ENCODE measurements at regions not wholly inside any gene's neighbourhood (a gene's known extent, or its start where the extent isn't known, plus 50 kb on each side); places are given as distances from the start of the nearest gene placed in this dataset.

- H4K8ac ChIP-seq (ENCODE audit: low read depth in 2 of 2, low read length in 2 of 2), result no peak overlapping the region
- ChIA-PET CTCF (no interaction called here), POLR2A (ENCODE audit: unreplicated experiment) (no interaction called here)
- no peak overlapping the region for H2AK9ac ChIP-seq (replicated peaks; ENCODE audit: low read depth, low read length, poor library complexity)
- WGBS, 2 experiments (ENCODE audit: extremely low coverage in 2 of 2, insufficient read length in 1 of 2), result no CpG with 5 or more reads among the region's 1 CpG
- H3K4me1 ChIP-seq (ENCODE audit: control insufficient read depth, insufficient read depth, low read length), result peaks cover 4% of the 10 kb centered on the region
- no peak overlapping the region for H2BK15ac ChIP-seq (ENCODE audit: low read depth, low read length)
- no peak overlapping the region for H2BK5ac ChIP-seq (ENCODE audit: low read depth, low read length, poor library complexity, severe bottlenecking)
- TF ChIP-seq RFX5 (IDR thresholded peaks at IDR 0.05; ENCODE audit: low read depth, low read length) (no peak), MAFK (IDR thresholded peaks at IDR 0.05; ENCODE audit: low read depth, low read length) (no peak), MAZ (IDR thresholded peaks at IDR 0.05; ENCODE audit: borderline replicate concordance, low read depth, low read length) (no peak), NFE2L2 (IDR thresholded peaks at IDR 0.05; ENCODE audit: low read depth, low read length) (no peak), ELK1 (IDR thresholded peaks at IDR 0.05; ENCODE audit: borderline replicate concordance, low read depth, low read length) (no peak), RAD21 (IDR thresholded peaks at IDR 0.05; ENCODE audit: low read length) (no peak), USF2 (IDR thresholded peaks at IDR 0.05; ENCODE audit: low read depth, low read length) (no peak), POLR2A (IDR thresholded peaks at IDR 0.05; ENCODE audit: low read depth, low read length) (no peak), CTCF (conservative IDR thresholded peaks at IDR 0.05; ENCODE audit: low read depth, low read length) (no peak), CEBPB (IDR thresholded peaks at IDR 0.05; ENCODE audit: low read depth, low read length) (no peak), CHD1 (IDR thresholded peaks at IDR 0.05; ENCODE audit: low read depth, low read length) (no peak), SMC3 (IDR thresholded peaks at IDR 0.05; ENCODE audit: low read depth, low read length) (no peak), BHLHE40 (IDR thresholded peaks at IDR 0.05; ENCODE audit: low read depth, low read length) (no peak), MXI1 (IDR thresholded peaks at IDR 0.05; ENCODE audit: borderline replicate concordance, low read depth, low read length) (no peak), FOS (IDR thresholded peaks at IDR 0.05; ENCODE audit: low read depth, low read length) (no peak), RCOR1 (IDR thresholded peaks at IDR 0.05; ENCODE audit: insufficient replicate concordance, low read length) (no peak)
- H4K5ac ChIP-seq (ENCODE audit: low read depth, low read length), result no peak overlapping the region
- no peak overlapping the region for H2BK20ac ChIP-seq (ENCODE audit: low read depth, low read length)
- H4K20me1 ChIP-seq (ENCODE audit: insufficient read depth, low read length), result no peaks in the 10 kb centered on the region
- ATAC-seq (ENCODE audit: low read depth) (no peak), DNase-seq (no peak)
- no TSS peak for BruUV-seq (replicated peaks)
- no peak overlapping the region for H3K4me2 ChIP-seq (ENCODE audit: low read depth, low read length)
- no peak overlapping the region for H3K23ac ChIP-seq (ENCODE audit: low read depth, low read length)
- H3K4ac ChIP-seq (ENCODE audit: low read depth, low read length), result no peak overlapping the region
- no peak overlapping the region for H2BK120ac ChIP-seq (ENCODE audit: low read depth, low read length)
- H2AK5ac ChIP-seq (ENCODE audit: low read depth, low read length), result no peak overlapping the region
- H3K56ac ChIP-seq (ENCODE audit: extremely low read depth, insufficient read depth, low read length), result no peak overlapping the region
- no peak overlapping the region for H2AFZ ChIP-seq (replicated peaks; ENCODE audit: low read length, poor library complexity)
- H4K91ac ChIP-seq (ENCODE audit: insufficient read depth, low read depth, low read length), result no peak overlapping the region
- H3K4me3 ChIP-seq (ENCODE audit: insufficient read depth, low read depth, low read length), result no peak overlapping the region
- H3K14ac ChIP-seq (replicated peaks; ENCODE audit: low read depth, low read length), result no peak overlapping the region
- peaks cover 5% of the 10 kb centered on the region for H3K9me1 ChIP-seq (ENCODE audit: insufficient read depth, low read length)
- intact Hi-C loops (cut with micrococcal nuclease), result no loop called here
- no peaks in the 10 kb centered on the region for H3K9me3 ChIP-seq (ENCODE audit: control insufficient read depth, insufficient read depth, low read length)
- H3K36me3 ChIP-seq (ENCODE audit: control insufficient read depth, insufficient read depth, low read length), result no peaks in the 10 kb centered on the region
- no peaks in the 10 kb centered on the region for H3K27me3 ChIP-seq (ENCODE audit: control insufficient read depth, insufficient read depth, low read length)
- dilution Hi-C loops (cut with HindIII; ENCODE audit: low sequenced_read_pairs, unreplicated experiment), result no loop called here
- no peak overlapping the region for H3K9ac ChIP-seq (ENCODE audit: low read depth, low read length)
- H3K18ac ChIP-seq (ENCODE audit: low read depth, low read length), result no peak overlapping the region
- in situ Hi-C loops (cut with MboI; ENCODE audit: low sequenced_read_pairs), result no loop called here
- no peak overlapping the region for H3K27ac ChIP-seq (ENCODE audit: insufficient read depth, low read length)
- no peaks in the 10 kb centered on the region for H3K79me1 ChIP-seq (ENCODE audit: low read depth in 1 of 2, low read length in 2 of 2)
These were observed 123.0 kb downstream of the RASGEF1B start for GRCh38 chr4:81348778-81349094.
